ENCODE measurements at regions not wholly inside any gene's neighbourhood (a gene's known extent, or its start where the extent isn't known, plus 50 kb on each side); places are given as distances from the start of the nearest gene placed in this dataset.

DNA sequence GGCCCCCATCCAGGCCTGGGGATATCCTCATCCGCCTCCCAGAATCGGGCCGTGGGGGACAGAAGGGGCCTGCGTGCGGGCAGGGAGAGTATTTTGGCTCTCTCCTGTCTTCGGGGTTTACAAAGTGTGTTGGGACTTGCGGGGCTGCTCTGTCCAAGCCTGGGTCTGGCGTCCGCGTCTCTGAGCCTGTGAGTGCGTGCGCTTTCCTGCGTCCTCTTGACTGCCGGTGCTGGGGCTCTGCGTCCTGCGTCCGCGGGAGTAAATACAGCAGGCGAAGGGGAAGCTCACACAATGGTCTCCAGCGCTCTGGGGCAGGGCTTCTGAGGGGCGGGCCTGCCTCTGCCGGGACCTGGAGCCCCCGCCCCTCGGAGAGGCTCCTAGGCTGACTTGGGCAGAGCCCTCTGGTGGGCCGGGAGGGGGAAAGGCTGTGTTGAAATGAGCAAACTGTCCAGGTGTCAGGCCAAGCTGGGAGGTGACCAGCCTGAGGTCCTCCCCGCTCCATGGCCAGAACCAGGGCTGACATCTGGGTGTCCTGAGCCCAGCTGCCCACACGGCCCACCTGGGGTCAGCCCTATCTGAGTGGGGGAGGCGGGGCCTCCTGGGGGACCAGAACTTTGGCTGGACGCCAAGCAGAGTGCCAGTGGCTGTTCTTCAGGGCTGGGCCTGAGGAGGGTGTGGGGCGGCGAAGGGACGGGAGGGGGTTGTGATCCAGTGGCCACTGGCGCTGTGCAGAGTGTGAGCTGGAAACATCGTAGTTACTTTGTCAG, 233.6 kb downstream of the SEC14L1 start:
- H3K27ac ChIP-seq, result no peak overlapping the region

DNA sequence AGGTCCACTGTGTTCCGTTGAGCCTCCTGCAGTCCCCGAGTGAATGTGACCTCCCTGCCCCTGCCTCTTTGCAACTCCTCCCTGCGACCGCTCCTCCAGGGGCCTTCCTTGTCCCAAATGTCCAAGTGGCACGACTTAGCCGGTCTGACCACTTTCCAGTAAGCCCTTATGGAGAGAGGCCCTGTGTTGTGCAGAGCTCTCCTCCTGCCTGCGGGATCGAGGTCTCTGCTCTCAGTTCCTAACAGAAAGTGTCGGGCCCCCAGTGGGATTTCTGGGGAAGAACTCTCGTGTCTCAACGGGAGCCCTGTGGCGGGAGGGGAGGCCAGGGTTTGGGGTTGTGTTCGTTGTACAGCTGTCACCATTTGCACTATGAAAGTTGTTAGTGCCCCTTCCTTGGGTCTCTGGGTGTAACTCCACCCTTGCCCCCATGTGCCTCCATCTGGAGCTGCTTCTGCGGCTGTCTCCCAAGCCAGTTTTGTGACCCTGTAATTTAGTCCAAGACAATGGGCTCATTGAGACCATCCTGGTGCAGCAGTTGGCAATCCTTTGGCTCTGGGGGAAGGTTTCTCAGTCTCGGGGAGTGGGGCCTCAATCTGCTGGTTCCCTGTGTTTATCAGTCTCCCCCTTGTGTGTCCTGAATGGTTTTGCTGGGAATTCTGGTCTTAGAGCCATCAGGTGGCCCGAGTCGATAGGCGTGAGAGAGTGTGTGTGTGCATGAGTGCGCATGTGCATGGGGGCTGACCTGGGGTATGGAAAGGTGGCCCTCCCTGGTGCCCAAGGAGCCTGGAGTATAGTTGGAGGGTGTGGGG, 234.5 kb downstream of the SEC14L1 start:
- TF ChIP-seq ZFX (IDR thresholded peaks at IDR 0.05; ENCODE audit: borderline replicate concordance), result no peak
- TF ChIP-seq, protein P1, sequence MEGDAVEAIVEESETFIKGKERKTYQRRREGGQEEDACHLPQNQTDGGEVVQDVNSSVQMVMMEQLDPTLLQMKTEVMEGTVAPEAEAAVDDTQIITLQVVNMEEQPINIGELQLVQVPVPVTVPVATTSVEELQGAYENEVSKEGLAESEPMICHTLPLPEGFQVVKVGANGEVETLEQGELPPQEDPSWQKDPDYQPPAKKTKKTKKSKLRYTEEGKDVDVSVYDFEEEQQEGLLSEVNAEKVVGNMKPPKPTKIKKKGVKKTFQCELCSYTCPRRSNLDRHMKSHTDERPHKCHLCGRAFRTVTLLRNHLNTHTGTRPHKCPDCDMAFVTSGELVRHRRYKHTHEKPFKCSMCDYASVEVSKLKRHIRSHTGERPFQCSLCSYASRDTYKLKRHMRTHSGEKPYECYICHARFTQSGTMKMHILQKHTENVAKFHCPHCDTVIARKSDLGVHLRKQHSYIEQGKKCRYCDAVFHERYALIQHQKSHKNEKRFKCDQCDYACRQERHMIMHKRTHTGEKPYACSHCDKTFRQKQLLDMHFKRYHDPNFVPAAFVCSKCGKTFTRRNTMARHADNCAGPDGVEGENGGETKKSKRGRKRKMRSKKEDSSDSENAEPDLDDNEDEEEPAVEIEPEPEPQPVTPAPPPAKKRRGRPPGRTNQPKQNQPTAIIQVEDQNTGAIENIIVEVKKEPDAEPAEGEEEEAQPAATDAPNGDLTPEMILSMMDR (IDR thresholded peaks at IDR 0.05), result no peak
- no peak overlapping the region for H3K27ac ChIP-seq

More for the DNA sequence above, 233.6 kb downstream of the SEC14L1 start:
- no peak for TF ChIP-seq ZFX (IDR thresholded peaks at IDR 0.05; ENCODE audit: borderline replicate concordance)
- TF ChIP-seq, protein P1 (IDR thresholded peaks at IDR 0.05), result no peak

DNA sequence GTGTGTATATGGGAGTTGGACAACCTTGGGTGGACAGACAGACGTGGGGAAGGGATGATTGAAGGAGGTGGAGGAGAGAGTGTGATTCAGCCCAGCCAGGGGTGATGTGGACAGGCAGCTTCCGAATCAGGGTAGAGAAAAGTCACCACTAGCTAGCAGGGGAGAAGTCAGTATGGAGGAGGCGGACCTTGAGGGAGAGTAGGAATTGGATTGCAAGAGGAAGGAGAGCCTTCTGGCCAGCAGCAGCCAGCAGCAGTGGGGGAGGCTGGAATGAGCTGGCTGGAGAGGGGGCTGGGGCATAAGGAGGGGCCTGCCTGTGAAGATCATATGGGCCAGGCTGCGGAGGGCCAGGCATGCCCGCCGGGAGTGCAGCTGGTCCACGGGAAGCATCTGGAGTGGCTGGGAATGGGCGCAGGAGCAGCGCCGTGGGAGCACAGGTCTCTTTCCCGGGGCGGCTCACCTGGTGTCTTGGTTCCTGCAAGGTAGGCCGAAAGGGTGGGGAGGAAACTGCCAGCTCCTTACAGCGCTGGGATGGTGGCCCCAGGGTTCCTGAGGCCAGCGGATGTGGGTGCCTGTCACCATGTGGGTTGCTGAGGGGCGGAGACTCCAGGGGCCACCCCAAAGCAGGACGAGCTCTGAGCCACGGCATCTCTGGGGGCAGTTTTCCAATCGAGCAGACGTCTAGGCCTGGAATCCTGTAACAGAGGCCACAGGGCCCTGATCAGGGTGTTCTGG, 235.3 kb downstream of the SEC14L1 start:
- H3K27ac ChIP-seq, result no peak overlapping the region
- TF ChIP-seq, protein P1 (IDR thresholded peaks at IDR 0.05), result no peak
- TF ChIP-seq ZFX (IDR thresholded peaks at IDR 0.05; ENCODE audit: borderline replicate concordance), result no peak

DNA sequence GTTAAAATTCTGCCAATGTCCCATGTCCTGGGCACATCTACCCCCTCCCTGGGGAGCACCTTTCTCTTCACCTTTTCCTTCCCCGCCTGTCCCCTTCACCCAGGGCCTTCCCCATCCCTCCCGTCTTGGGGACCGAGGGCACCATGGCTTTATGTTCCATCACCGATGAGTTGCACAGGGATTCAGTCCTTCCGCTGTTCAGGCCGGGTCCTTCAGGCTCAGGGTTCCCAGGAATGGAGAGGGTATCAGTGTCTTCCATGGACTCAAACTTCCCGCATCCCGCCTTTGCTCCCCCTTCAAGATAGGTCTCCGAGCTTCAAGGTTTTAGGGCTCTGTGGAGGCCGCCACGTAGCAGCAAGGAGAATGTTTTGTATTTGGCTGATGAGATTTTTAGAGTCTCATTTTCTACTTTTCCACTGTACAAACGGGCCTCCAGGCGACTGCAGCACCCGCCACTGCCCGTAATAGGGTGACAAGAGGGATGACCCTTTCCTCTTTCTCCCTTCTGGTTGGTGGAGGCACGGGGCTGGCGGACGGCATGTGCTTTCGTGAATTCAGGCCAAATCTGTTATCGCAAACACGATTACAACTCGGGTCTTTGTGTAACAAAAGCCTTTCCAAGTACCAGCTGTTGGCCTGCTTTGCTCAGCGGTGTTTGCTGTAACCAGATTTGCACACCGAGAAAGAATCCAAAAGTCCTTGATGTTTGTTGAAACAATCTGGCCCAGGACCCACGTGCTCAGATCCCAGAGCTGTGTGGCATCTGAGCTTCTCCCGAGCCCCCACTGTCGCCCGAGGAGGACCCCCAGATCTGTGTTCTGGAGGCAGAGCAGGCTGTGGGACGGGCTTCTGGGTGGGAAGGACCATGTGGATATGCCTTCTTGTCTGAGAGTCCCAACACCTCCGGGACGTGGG, 236.3 kb downstream of the SEC14L1 start:
- TF ChIP-seq, protein P1 (IDR thresholded peaks at IDR 0.05), result no peak
- TF ChIP-seq ZFX (IDR thresholded peaks at IDR 0.05; ENCODE audit: borderline replicate concordance), result no peak
- H3K27ac ChIP-seq, result no peak overlapping the region

DNA sequence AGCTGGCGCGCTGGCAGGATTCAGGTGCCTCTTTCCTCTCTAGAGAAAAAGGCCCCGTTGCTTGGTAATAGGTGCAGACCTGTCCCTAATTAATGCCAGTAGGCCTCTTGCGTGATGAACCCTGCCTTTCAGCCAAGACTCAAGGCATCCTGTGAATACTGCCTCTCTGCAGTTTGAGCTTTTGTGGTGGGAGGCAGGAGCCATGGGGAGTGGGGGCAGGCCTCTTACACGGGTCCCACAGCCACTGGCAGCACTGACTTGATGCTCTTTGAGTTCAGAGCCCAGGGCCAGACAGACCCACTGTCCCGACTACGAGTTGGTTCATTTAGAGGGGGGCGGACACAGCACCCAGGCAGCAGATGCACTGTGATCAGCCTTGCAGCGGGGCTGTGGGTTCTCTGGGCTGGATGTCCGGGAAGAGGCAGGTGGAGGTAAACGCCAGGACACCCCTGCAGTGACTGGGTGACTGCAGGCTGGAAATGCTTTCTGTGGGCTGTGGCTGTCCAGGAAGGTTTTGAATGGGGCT, 237.0 kb downstream of the SEC14L1 start:
- no peak for TF ChIP-seq ZFX (IDR thresholded peaks at IDR 0.05; ENCODE audit: borderline replicate concordance)
- TF ChIP-seq, protein P1 (IDR thresholded peaks at IDR 0.05), result no peak
- H3K27ac ChIP-seq, result no peak overlapping the region

DNA sequence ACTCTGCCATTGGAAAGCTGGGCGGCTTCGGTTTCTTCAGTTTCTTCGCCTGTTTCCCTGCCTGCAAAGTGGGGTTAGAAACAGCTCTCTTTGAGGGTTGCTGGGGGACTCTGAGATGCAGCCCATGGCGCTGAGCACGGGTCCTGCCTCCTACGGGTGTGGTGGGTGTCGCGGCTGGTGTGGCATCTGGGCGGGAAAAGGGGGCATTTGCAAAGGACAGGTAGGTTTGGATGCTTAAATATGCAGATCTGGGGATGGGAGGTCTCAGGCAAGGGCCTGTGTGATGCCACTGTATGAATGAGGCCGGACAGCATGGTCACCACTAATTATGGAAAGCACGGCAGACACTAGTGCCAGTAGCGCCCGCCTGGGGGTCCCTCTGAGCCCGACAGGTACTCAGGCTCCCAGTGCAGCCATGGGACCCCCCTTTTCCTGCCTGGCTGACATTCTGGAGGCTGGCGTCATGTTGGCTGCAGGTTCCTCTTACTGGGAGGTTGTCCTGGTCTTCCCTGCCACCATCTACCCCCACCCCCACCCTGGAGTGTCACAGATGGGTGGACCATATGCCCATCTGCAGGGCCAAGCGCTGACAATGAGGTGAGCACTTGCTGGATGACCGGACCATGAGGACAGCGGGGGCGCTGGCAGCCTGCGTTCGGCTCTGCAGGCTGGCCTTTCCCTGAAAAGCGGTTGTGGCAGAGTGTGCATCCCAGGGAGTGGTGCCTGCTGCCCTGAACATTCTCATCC, 237.7 kb downstream of the SEC14L1 start:
- H3K27ac ChIP-seq, result no peak overlapping the region
- TF ChIP-seq, protein P1 (IDR thresholded peaks at IDR 0.05), result no peak
- TF ChIP-seq ZFX (IDR thresholded peaks at IDR 0.05; ENCODE audit: borderline replicate concordance), result no peak

All from 22Rv1 (cell line).